Mammary epithelial cell (primary cell): ENCODE measurements at regions not wholly inside any gene's neighbourhood (a gene's known extent, or its start where the extent isn't known, plus 50 kb on each side); places are given as distances from the start of the nearest gene placed in this dataset.

Experiments
- CTCF ChIP-seq, 2 donors: IDR thresholded peaks in 1 of 2; conservative IDR thresholded peaks in 1 of 2; 2 replicates each; pipeline ENCODE4 v1.5.1; 2011 to 2012; ENCODE audit warnings: inconsistent platforms in 2 of 2, low read length in 2 of 2, mild to moderate bottlenecking in 2 of 2, control low read depth in 1 of 2, low read depth in 1 of 2; ENCODE audit not compliant: insufficient read depth in 1 of 2; ENCODE audit errors: extremely low read depth in 1 of 2
- EZH2 ChIP-seq: IDR thresholded peaks from 2 replicates; pipeline ENCODE4 v1.6.1; 2012; ENCODE audit warnings: low read length, inconsistent platforms, borderline replicate concordance

GRCh38 chr12:105483691-105484090, 153.2 kb downstream of the C12orf75 start:
- no peak for TF ChIP-seq CTCF (conservative IDR thresholded peaks at IDR 0.05 in 1 of 2, IDR thresholded peaks at IDR 0.05 in 1 of 2; ENCODE audit: extremely low read depth in 1 of 2, insufficient read depth in 1 of 2, low read depth in 1 of 2, low read length in 2 of 2)
- TF ChIP-seq EZH2, result no peak
